ENCODE measurements at regions not wholly inside any gene's neighbourhood (a gene's known extent, or its start where the extent isn't known, plus 50 kb on each side); places are given as distances from the start of the nearest gene placed in this dataset.

- H3K36me3 Mint-ChIP-seq = no peaks in the 10 kb centered on the region
- no peaks in the 10 kb centered on the region for H3K27me3 Mint-ChIP-seq (ENCODE audit: low read depth in 2 of 2)
- no peak for ATAC-seq
- no peak for DNase-seq
- 79% methylated on average over 7 of the region's 7 CpGs for WGBS (ENCODE audit: insufficient coverage)
- no peak overlapping the region for H3K27ac ChIP-seq (ENCODE audit: low read length)
- no peak overlapping the region for H3K4me3 ChIP-seq (ENCODE audit: low read length)
- H3K4me1 ChIP-seq (ENCODE audit: control insufficient read depth, insufficient read depth, low read length) = no peaks in the 10 kb centered on the region
- H3K27me3 ChIP-seq (ENCODE audit: control insufficient read depth, insufficient read depth, low read length) = no peaks in the 10 kb centered on the region
- no peaks in the 10 kb centered on the region for H3K4me1 Mint-ChIP-seq
- H3K9me3 ChIP-seq (ENCODE audit: control insufficient read depth, insufficient read depth, low read length) = no peaks in the 10 kb centered on the region
- no peaks in the 10 kb centered on the region for H3K9me3 Mint-ChIP-seq
- H3K4me3 Mint-ChIP-seq = no peak overlapping the region
- intact Hi-C loops (cut with micrococcal nuclease) = no loop called here
- no peak for TF ChIP-seq CTCF (IDR thresholded peaks at IDR 0.05)
- no peak overlapping the region for H3K27ac Mint-ChIP-seq
- H3K36me3 ChIP-seq (ENCODE audit: control insufficient read depth, insufficient read depth, low read length) = no peaks in the 10 kb centered on the region
These were observed 401.6 kb downstream of the BRD1 start for GRCh38 chr22:49426098-49426497.

DNA sequence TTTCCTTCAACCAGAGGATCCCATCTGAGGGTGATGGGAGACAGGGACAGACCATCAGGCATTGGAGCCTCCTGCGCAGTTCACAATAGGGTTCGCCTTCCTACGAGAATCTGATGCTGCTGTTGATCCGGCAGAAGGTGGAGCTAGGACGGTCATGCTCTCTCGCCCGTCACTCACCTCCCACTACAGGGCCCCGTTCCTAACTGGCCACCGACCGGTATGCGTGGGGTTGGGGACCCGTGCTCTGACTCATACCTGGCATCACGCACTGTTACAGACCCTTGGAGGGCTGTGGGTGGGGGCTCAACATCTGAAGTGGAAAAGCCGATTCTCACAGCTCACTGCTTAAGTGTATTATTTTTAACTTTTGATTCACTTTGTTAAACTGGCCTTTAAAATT, 402.3 kb downstream of the BRD1 start:
- Histone ChIP-seq H3K27me3 (ENCODE audit: control insufficient read depth, insufficient read depth, low read length) (no peaks in the 10 kb centered on the region), H3K4me3 (ENCODE audit: low read length) (no peak overlapping the region), H3K27ac (ENCODE audit: low read length) (no peak overlapping the region), H3K36me3 (ENCODE audit: control insufficient read depth, insufficient read depth, low read length) (no peaks in the 10 kb centered on the region), H3K9me3 (ENCODE audit: control insufficient read depth, insufficient read depth, low read length) (no peaks in the 10 kb centered on the region), H3K4me1 (ENCODE audit: control insufficient read depth, insufficient read depth, low read length) (no peaks in the 10 kb centered on the region)
- intact Hi-C loops (cut with micrococcal nuclease) = no loop called here
- DNase-seq (no peak), ATAC-seq (no peak)
- H3K36me3 Mint-ChIP-seq = no peaks in the 10 kb centered on the region
- H3K27me3 Mint-ChIP-seq (ENCODE audit: low read depth in 2 of 2) = no peaks in the 10 kb centered on the region
- 80% methylated on average over 13 of the region's 14 CpGs for WGBS (ENCODE audit: insufficient coverage)
- no peaks in the 10 kb centered on the region for H3K9me3 Mint-ChIP-seq
- H3K4me1 Mint-ChIP-seq = no peaks in the 10 kb centered on the region
- TF ChIP-seq CTCF (IDR thresholded peaks at IDR 0.05) = no peak
- H3K27ac Mint-ChIP-seq = no peak overlapping the region
- no peak overlapping the region for H3K4me3 Mint-ChIP-seq

DNA sequence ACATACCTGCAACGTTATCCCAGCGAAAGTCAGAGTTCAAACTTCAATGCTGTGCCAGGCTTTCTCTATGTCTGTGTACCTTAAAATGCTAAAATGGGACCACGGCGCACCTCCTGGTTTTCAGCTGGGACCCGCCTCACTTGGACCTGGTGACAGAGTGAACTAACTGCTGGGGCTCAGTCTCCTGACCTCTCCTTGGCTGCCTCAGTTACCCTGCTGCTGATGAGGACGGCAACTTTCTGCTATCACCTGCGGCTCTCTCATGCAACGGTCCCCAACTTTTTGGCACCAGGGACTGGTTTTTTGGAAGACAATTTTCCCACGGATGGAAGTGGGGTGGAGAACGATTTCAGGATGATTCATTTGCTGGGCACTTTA, 402.8 kb downstream of the BRD1 start:
- Mint-ChIP-seq H3K4me3 (no peak overlapping the region), H3K27me3 (ENCODE audit: low read depth in 2 of 2) (no peaks in the 10 kb centered on the region), H3K9me3 (no peaks in the 10 kb centered on the region), H3K27ac (no peak overlapping the region), H3K4me1 (no peaks in the 10 kb centered on the region), H3K36me3 (no peaks in the 10 kb centered on the region)
- H3K27me3 ChIP-seq (ENCODE audit: control insufficient read depth, insufficient read depth, low read length) = no peaks in the 10 kb centered on the region
- H3K27ac ChIP-seq (ENCODE audit: low read length) = no peak overlapping the region
- WGBS (ENCODE audit: insufficient coverage) = 90% methylated on average over 8 of the region's 10 CpGs
- ATAC-seq (no peak), DNase-seq (no peak)
- no peak overlapping the region for H3K4me3 ChIP-seq (ENCODE audit: low read length)
- no peak for TF ChIP-seq CTCF (IDR thresholded peaks at IDR 0.05)
- no peaks in the 10 kb centered on the region for H3K36me3 ChIP-seq (ENCODE audit: control insufficient read depth, insufficient read depth, low read length)
- H3K9me3 ChIP-seq (ENCODE audit: control insufficient read depth, insufficient read depth, low read length) = no peaks in the 10 kb centered on the region
- no peaks in the 10 kb centered on the region for H3K4me1 ChIP-seq (ENCODE audit: control insufficient read depth, insufficient read depth, low read length)
- intact Hi-C loops (cut with micrococcal nuclease) = no loop called here

- Mint-ChIP-seq H3K27ac (no peak overlapping the region), H3K4me3 (no peak overlapping the region), H3K36me3 (no peaks in the 10 kb centered on the region), H3K9me3 (no peaks in the 10 kb centered on the region), H3K27me3 (ENCODE audit: low read depth in 2 of 2) (no peaks in the 10 kb centered on the region), H3K4me1 (no peaks in the 10 kb centered on the region)
- no peak overlapping the region for H3K27ac ChIP-seq (ENCODE audit: low read length)
- TF ChIP-seq CTCF (IDR thresholded peaks at IDR 0.05) = no peak
- no peaks in the 10 kb centered on the region for H3K36me3 ChIP-seq (ENCODE audit: control insufficient read depth, insufficient read depth, low read length)
- DNase-seq = no peak
- ATAC-seq = peak in 1 of 3 donors; percentile 25
- no peak overlapping the region for H3K4me3 ChIP-seq (ENCODE audit: low read length)
- no peaks in the 10 kb centered on the region for H3K9me3 ChIP-seq (ENCODE audit: control insufficient read depth, insufficient read depth, low read length)
- H3K27me3 ChIP-seq (ENCODE audit: control insufficient read depth, insufficient read depth, low read length) = no peaks in the 10 kb centered on the region
- WGBS (ENCODE audit: insufficient coverage) = 86% methylated on average over 17 of the region's 17 CpGs
- H3K4me1 ChIP-seq (ENCODE audit: control insufficient read depth, insufficient read depth, low read length) = no peaks in the 10 kb centered on the region
- intact Hi-C loops (cut with micrococcal nuclease) = no loop called here
These were observed 404.5 kb downstream of the BRD1 start for GRCh38 chr22:49423125-49423650.
